NCI-H2081 treated with DMSO at 0.1 percent for 48 hours (cell line): ENCODE measurements at regions not wholly inside any gene's neighbourhood (a gene's known extent, or its start where the extent isn't known, plus 50 kb on each side); places are given as distances from the start of the nearest gene placed in this dataset.

Experiments used
- DNase-seq: peaks from one replicate; lab custom pipeline; 2025; lab: John Stamatoyannopoulos, UW

DNA sequence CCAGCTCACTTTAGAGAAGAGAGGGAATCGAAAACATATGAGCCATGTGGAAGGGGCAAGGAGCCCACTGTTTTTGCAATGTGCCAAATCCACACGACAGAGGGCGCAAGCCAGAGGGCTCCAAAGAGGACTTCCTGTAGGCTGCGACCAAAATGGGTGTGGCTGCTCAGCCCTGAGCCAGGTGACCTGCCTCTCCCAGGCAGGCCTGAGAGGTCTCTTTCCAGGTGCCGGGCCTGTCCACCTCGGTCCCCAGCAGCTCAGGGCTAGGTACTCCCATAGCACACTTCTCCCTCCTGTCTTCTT, 153.8 kb downstream of the TTC32 start:
- DNase-seq, result no peak

GRCh38 chr2:19747310-19748072, 154.3 kb downstream of the TTC32 start:
- DNase-seq, result no peak

- DNase-seq, result no peak
These were observed 155.0 kb downstream of the TTC32 start for GRCh38 chr2:19746611-19747309.

- DNase-seq, result no peak
These were observed 155.6 kb downstream of the TTC32 start for GRCh38 chr2:19746137-19746600.

DNA sequence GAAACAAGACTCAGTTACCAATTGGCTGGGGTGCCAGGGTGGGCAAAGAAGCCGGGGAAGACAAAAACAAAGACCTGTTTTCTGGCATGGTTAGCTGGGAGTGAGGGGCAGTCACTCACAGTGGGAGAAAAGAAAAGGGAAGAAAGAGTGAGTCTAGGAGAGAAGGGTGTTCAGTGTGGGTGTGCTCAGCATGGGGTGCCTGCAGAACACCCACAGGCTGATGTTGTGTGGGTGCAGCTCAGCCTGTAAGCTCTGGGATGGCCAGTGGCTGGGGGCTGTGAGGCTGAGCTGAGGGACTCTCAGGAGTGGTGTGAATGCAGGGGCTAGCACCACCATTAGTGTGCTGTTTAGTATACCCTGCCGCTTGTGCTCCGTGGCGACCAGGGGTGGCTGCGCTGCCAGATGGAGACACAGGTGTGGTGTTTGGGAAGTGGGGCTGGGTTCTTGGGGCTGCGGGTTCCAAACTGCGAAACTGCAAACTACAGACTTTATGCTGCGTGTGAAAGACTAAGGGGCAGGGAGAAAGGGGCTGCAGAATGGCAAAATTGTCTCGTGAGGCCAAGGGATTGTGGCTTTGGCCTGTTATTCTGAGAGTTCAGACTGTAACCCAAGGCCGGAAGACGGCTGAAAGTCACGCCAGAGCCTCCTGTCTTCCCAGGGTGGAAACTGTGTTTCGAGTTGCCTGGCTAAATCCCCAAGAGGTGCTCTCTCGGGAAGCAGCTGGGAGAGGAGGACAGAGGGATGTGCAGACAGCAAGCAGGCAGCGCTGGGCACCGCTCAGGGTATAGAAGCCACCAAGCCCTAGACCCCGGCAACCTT, 156.3 kb downstream of the TTC32 start:
- no peak for DNase-seq

GRCh38 chr2:19744456-19745199, 157.2 kb downstream of the TTC32 start:
- no peak for DNase-seq

DNA sequence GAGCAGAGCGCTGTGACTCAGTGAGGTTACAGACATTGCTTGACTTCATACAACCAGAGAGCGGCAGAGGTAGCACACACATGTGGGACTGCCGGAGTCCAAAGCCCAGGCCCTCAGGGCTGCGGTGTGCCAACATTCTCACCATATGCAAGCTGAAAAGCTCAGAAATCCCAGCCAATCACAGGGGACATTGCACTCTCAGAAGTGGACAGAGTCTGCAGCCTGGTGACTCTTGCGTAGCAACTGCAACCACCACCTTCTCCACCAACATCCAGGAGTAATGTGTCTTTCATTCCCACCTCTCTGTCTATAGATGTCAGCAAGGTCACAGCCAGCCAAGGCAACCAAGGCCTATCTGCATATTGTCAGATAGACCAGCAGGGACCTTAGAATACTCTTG, 158.1 kb downstream of the TTC32 start:
- no peak for DNase-seq

- DNase-seq, result no peak
These were observed 158.9 kb downstream of the TTC32 start for GRCh38 chr2:19742872-19743271.

GRCh38 chr2:19739256-19739655, 162.5 kb downstream of the TTC32 start:
- DNase-seq, result no peak

GRCh38 chr2:19738707-19739106, 163.1 kb downstream of the TTC32 start:
- no peak for DNase-seq

DNA sequence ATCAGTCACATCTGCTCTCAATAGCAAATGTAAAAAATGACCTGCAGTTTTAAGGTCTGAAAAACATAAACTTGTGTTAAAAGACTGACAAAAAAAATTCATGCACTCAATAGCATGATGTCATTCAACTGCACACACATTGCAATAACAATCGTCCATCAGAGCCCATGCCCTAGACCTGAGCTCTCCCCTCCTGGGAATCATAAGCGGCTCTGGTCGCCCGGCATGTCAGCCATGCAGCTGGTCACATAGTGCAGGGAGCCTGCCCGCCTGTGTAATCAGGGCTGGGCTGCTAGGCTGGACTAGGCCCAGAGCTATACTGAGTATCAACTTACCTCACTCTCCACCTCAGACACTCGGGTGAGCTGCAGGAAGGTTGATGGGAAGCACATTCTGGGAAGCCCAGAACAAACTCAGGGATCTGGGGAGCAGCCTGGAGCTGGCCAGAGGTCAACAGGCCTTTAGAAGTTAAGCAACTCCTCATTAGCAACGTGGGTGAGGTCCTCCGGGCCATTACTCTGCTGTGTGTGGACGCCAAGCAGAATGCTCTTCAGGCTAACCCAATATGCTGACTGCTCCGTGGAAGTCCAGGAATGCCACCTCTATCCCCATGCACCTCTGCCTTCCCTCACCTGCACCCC, 165.5 kb downstream of the TTC32 start:
- no peak for DNase-seq

GRCh38 chr2:19733951-19734425, 167.8 kb downstream of the TTC32 start:
- DNase-seq, result no peak

DNA sequence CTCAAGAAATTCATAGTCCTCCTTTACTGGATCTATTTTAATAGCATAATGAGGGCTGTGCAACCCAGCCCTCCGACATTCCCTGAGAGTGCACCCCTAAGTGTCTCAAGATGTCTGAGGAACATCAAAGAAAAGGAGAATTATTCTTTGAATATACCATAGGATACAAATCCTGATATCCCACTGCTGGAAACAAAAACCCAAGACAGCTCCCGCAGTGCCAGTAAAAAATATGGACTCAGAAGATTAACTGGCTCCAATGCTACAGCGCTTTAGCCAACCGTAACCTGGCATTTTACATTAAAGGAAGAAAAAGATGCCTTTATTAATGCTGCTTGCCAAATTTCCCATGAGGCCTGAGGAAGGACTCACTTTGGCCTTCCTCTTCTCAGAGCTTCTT, 168.4 kb downstream of the TTC32 start:
- DNase-seq, result no peak

GRCh38 chr2:19732255-19732654, 169.5 kb downstream of the TTC32 start:
- DNase-seq, result no peak

- DNase-seq, result no peak
These were observed 170.3 kb downstream of the TTC32 start for GRCh38 chr2:19731515-19731914.

GRCh38 chr2:19731037-19731436, 170.7 kb downstream of the TTC32 start:
- DNase-seq, result no peak

- no peak for DNase-seq
These were observed 173.7 kb downstream of the TTC32 start for GRCh38 chr2:19728125-19728524.

DNA sequence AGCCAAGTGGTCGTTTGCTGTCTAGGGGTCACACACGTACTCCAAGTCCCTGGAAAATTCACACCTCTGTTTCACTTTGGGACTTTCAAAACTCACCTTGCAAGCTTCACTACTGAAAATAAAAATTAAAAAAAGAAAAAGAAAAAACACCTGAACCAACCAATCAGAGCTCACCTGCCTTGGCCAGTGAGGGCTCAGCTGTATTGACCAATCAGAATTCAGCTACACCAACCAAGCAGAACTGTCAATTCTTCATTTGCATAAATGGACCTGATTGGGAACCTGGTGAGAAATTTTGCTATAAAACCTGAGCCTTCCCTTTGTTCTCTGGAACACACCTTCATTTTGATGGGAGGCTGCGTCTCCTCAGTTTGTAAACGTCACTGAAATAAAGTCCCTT, 176.4 kb downstream of the TTC32 start:
- no peak for DNase-seq

- no peak for DNase-seq
These were observed 178.8 kb downstream of the TTC32 start for GRCh38 chr2:19723021-19723420.

- no peak for DNase-seq
These were observed 179.2 kb downstream of the TTC32 start for GRCh38 chr2:19722531-19722971.

- DNase-seq, result no peak
These were observed 181.5 kb downstream of the TTC32 start for GRCh38 chr2:19720306-19720705.
